Activated T-helper 1 cell treated with anti-CD3 and anti-CD28 coated beads, Interleukin-12 subunit alpha, Interleukin-12 subunit beta, Interleukin-2, Interleukin-4 antibody, amounts not matched to agents 30 ng/mL and 10 ng/mL and 1 ng/mL, durations not matched to agents 14 hours and 24 hours and 36 hours (primary cell): ENCODE measurements at regions not wholly inside any gene's neighbourhood (a gene's known extent, or its start where the extent isn't known, plus 50 kb on each side); places are given as distances from the start of the nearest gene placed in this dataset.

Experiments
- DNase-seq: peaks from one replicate; pipeline ENCODE4 v3.0.0; 2021; ENCODE audit warnings: low spot score
- H3K27ac Mint-ChIP-seq: one replicate; pipeline ENCODE4 v1.8.0; 2021; ENCODE audit warnings: mild to moderate bottlenecking, mixed read lengths
- H3K27me3 Mint-ChIP-seq: one replicate; pipeline ENCODE4 v1.8.0; 2022; ENCODE audit warnings: mild to moderate bottlenecking, moderate library complexity, mixed read lengths; ENCODE audit not compliant: insufficient read depth
- H3K36me3 Mint-ChIP-seq: one replicate; pipeline ENCODE4 v1.8.0; 2021; ENCODE audit warnings: low read depth, mixed read lengths
- H3K4me1 Mint-ChIP-seq: one replicate; pipeline ENCODE4 v1.8.0; 2021; ENCODE audit warnings: low read depth, mixed read lengths
- H3K4me3 Mint-ChIP-seq: one replicate; pipeline ENCODE4 v1.8.0; 2021; ENCODE audit warnings: mild to moderate bottlenecking, moderate library complexity, mixed read lengths
- H3K9me3 Mint-ChIP-seq: one replicate; pipeline ENCODE4 v1.8.0; 2021; ENCODE audit warnings: mixed read lengths
- intact Hi-C: fragments of 100-400 bp; cut with micrococcal nuclease; formaldehyde crosslinking; loops from one replicate; pipeline ENCODE4 v1.15.1; 2024

DNA sequence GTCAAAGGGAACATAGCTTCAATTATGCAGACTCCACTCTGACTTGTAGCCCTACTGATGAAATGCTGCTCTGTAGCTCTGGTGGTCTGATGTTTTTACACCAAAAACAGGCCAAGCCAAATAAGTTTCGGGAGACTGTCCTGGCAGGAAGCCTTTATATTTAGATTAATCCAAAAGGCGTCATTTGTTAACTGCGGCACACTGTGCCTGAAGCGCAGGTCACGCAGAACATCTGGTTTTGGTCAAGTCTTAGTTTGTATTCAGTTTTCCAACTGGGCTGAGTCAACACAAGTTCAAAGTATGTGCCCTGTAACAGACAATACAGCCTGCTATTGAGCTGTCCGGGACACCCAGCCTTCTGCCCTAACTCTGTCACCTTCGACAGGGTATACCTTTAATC, 154.6 kb upstream of the IPO5 start:
- Mint-ChIP-seq H3K27me3 (no peaks in the 10 kb centered on the region), H3K27ac (no peak overlapping the region), H3K9me3 (peaks cover 20% of the 10 kb centered on the region), H3K4me1 (no peaks in the 10 kb centered on the region), H3K4me3 (no peak overlapping the region), H3K36me3 (no peaks in the 10 kb centered on the region)
- DNase-seq = no peak
- intact Hi-C loops = no loop called here

DNA sequence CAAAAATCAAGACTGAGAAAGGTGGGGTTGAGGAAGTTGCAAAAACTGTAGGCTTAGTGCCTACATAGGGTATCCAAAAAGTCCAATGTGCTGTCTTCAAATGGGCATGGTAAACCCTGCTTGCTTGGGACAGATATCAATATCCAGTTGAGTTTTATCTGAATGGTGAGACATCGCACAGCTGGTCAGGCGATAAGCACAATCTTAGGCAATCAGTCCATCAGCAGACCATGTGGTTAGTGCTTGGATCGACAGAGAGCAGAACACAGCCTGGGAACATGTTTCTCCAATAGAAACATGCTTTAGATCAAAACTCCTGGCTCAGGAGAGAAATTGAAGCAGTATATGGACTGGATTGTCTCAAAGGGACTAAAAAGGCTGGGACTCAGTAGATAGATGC, 151.3 kb upstream of the IPO5 start:
- Mint-ChIP-seq H3K9me3 (no peaks in the 10 kb centered on the region), H3K4me3 (no peak overlapping the region), H3K27ac (no peak overlapping the region), H3K27me3 (no peaks in the 10 kb centered on the region), H3K36me3 (no peaks in the 10 kb centered on the region), H3K4me1 (no peaks in the 10 kb centered on the region)
- intact Hi-C loops = loop anchor here (5.0 kb wide), 1 partner anchor 785 kb away; no protein-coding TSS in a partner anchor
- no peak for DNase-seq

DNA sequence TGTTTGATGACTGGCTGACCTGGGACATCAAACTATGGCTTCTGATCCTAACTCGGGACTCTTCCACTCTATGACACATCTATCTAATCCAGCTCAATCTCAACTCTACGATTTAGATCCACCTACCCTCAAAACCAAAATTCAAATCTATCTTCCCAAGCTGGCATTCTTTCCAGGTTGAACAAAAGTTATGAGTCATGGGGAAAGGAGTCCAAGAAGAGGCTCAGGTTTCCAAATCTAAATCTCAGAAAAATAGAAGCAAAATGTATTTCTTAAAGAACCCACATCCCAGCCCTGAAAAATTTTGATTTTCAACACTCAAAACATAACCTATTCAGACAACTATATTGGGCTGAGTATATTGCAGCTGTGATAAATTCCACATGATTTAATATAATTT, 143.9 kb upstream of the IPO5 start:
- H3K4me3 Mint-ChIP-seq = no peak overlapping the region
- H3K27me3 Mint-ChIP-seq = peaks cover 5% of the 10 kb centered on the region
- intact Hi-C loops = no loop called here
- no peaks in the 10 kb centered on the region for H3K36me3 Mint-ChIP-seq
- H3K4me1 Mint-ChIP-seq = no peaks in the 10 kb centered on the region
- DNase-seq = no peak
- no peak overlapping the region for H3K27ac Mint-ChIP-seq
- no peaks in the 10 kb centered on the region for H3K9me3 Mint-ChIP-seq

DNA sequence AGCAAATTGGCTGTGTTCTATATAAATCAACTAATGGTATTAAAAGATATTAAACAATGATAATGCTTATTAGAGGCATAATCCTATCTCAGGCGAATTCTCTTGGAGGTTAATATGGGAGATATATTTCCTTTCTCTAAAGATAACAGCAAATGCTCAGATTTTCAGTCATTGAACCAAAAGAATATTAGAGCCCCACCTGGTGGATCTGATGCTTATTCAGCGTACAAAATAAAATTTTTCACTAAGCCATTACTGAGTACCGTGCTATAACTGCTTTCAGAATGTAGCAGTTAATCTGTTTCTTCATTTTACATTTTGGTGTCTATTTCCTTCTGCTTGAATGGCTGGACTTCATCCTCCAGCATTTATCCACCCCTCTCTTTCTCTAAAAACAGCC, 143.3 kb upstream of the IPO5 start:
- no peaks in the 10 kb centered on the region for H3K36me3 Mint-ChIP-seq
- H3K27ac Mint-ChIP-seq = no peak overlapping the region
- intact Hi-C loops = no loop called here
- H3K9me3 Mint-ChIP-seq = no peaks in the 10 kb centered on the region
- no peaks in the 10 kb centered on the region for H3K4me1 Mint-ChIP-seq
- H3K27me3 Mint-ChIP-seq = peaks cover 5% of the 10 kb centered on the region
- H3K4me3 Mint-ChIP-seq = no peak overlapping the region
- DNase-seq = no peak

- no peak for DNase-seq
- Mint-ChIP-seq H3K36me3 (no peaks in the 10 kb centered on the region), H3K27ac (no peak overlapping the region), H3K9me3 (no peaks in the 10 kb centered on the region), H3K4me1 (no peaks in the 10 kb centered on the region), H3K27me3 (no peaks in the 10 kb centered on the region), H3K4me3 (no peak overlapping the region)
- intact Hi-C loops = no loop called here
Observed at GRCh38 chr13:97822377-97822776, 131.1 kb upstream of the IPO5 start.

DNA sequence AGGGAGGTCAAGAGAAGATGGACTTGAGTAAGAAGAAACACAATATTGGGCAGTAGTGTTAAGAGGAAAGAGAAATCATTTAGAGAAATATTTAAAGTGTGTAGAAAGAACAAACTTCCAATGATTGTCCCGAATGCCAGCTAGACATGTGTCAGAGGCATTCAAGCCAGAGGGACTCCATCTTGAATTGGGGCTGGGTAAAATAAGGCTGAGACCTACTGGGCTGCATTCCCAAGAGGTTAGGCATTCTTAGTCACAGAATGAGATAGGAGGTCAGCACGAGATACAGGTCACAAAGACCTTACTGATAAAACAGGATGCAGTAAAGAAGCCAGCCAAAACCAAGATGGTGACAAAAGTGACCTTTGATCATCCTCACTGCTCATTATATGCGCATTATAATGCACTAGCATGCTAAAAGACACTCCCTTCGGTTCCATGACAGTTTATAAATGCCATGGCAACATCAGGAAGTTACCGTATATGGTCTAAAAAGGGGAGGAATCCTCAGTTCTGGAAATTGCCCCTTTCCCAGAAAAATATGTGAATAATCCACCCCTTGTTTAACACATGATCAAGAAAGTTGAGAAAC, 127.0 kb upstream of the IPO5 start:
- H3K27ac Mint-ChIP-seq = no peak overlapping the region
- H3K4me1 Mint-ChIP-seq = no peaks in the 10 kb centered on the region
- no peaks in the 10 kb centered on the region for H3K36me3 Mint-ChIP-seq
- DNase-seq = no peak
- H3K27me3 Mint-ChIP-seq = no peaks in the 10 kb centered on the region
- H3K4me3 Mint-ChIP-seq = no peak overlapping the region
- intact Hi-C loops = no loop called here
- no peaks in the 10 kb centered on the region for H3K9me3 Mint-ChIP-seq

GRCh38 chr13:97834250-97834649, 119.2 kb upstream of the IPO5 start:
- H3K36me3 Mint-ChIP-seq = no peaks in the 10 kb centered on the region
- no peaks in the 10 kb centered on the region for H3K4me1 Mint-ChIP-seq
- H3K4me3 Mint-ChIP-seq = no peak overlapping the region
- H3K9me3 Mint-ChIP-seq = no peaks in the 10 kb centered on the region
- H3K27me3 Mint-ChIP-seq = no peaks in the 10 kb centered on the region
- DNase-seq = no peak
- no peak overlapping the region for H3K27ac Mint-ChIP-seq
- intact Hi-C loops = no loop called here

- Mint-ChIP-seq H3K27me3 (no peaks in the 10 kb centered on the region), H3K9me3 (no peaks in the 10 kb centered on the region), H3K4me1 (no peaks in the 10 kb centered on the region), H3K36me3 (no peaks in the 10 kb centered on the region), H3K4me3 (no peak overlapping the region), H3K27ac (no peak overlapping the region)
- intact Hi-C loops = no loop called here
- no peak for DNase-seq
Observed at GRCh38 chr13:97843189-97843588, 110.3 kb upstream of the IPO5 start.

GRCh38 chr13:97844151-97844550, 109.3 kb upstream of the IPO5 start:
- no peaks in the 10 kb centered on the region for H3K9me3 Mint-ChIP-seq
- DNase-seq = no peak
- no peaks in the 10 kb centered on the region for H3K27me3 Mint-ChIP-seq
- no peaks in the 10 kb centered on the region for H3K36me3 Mint-ChIP-seq
- H3K27ac Mint-ChIP-seq = no peak overlapping the region
- peaks cover 2% of the 10 kb centered on the region for H3K4me1 Mint-ChIP-seq
- intact Hi-C loops = no loop called here
- no peak overlapping the region for H3K4me3 Mint-ChIP-seq

GRCh38 chr13:97848886-97849285, 104.6 kb upstream of the IPO5 start:
- intact Hi-C loops = no loop called here
- Mint-ChIP-seq H3K27me3 (peaks cover 2% of the 10 kb centered on the region), H3K9me3 (no peaks in the 10 kb centered on the region), H3K4me3 (no peak overlapping the region), H3K36me3 (no peaks in the 10 kb centered on the region), H3K27ac (no peak overlapping the region), H3K4me1 (peaks cover 6% of the 10 kb centered on the region)
- no peak for DNase-seq

GRCh38 chr13:97849305-97849704, 104.2 kb upstream of the IPO5 start:
- Mint-ChIP-seq H3K27ac (no peak overlapping the region), H3K9me3 (no peaks in the 10 kb centered on the region), H3K27me3 (peaks cover 2% of the 10 kb centered on the region), H3K4me3 (no peak overlapping the region), H3K4me1 (peaks cover 6% of the 10 kb centered on the region), H3K36me3 (no peaks in the 10 kb centered on the region)
- no peak for DNase-seq
- intact Hi-C loops = no loop called here

- Mint-ChIP-seq H3K27ac (no peak overlapping the region), H3K4me3 (no peak overlapping the region), H3K27me3 (peaks cover 2% of the 10 kb centered on the region), H3K36me3 (no peaks in the 10 kb centered on the region), H3K4me1 (peaks cover 6% of the 10 kb centered on the region), H3K9me3 (no peaks in the 10 kb centered on the region)
- intact Hi-C loops = no loop called here
- DNase-seq = no peak
Observed at GRCh38 chr13:97851269-97851668, 102.2 kb upstream of the IPO5 start.

GRCh38 chr13:97852181-97852874, 101.1 kb upstream of the IPO5 start:
- no peaks in the 10 kb centered on the region for H3K36me3 Mint-ChIP-seq
- no peak overlapping the region for H3K4me3 Mint-ChIP-seq
- DNase-seq = no peak
- H3K9me3 Mint-ChIP-seq = no peaks in the 10 kb centered on the region
- intact Hi-C loops = no loop called here
- peaks cover 6% of the 10 kb centered on the region for H3K4me1 Mint-ChIP-seq
- H3K27ac Mint-ChIP-seq = no peak overlapping the region
- H3K27me3 Mint-ChIP-seq = peaks cover 2% of the 10 kb centered on the region

DNA sequence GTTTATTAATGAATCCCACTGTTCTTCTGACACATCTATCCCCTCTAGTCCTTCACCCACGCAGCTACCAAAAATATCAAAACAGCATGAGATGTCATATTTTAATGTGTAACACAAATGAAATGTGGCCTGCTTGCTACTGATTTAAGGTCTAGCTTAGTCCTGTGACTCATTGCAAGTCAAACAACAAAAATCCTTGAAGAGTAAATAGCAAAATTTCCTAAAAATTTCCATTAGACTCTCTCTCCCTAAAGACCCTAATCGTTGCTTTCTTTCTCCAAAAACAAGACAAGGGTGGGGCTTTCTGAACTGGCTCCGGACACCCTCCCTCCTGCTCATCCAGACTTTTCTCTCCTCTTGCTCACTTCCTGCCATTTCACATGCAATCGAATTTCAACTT, 99.9 kb upstream of the IPO5 start:
- no peaks in the 10 kb centered on the region for H3K36me3 Mint-ChIP-seq
- no peaks in the 10 kb centered on the region for H3K9me3 Mint-ChIP-seq
- no peak for DNase-seq
- peaks cover 6% of the 10 kb centered on the region for H3K4me1 Mint-ChIP-seq
- peaks cover 2% of the 10 kb centered on the region for H3K27me3 Mint-ChIP-seq
- H3K27ac Mint-ChIP-seq = no peak overlapping the region
- H3K4me3 Mint-ChIP-seq = no peak overlapping the region
- intact Hi-C loops = no loop called here
